CD4-positive, CD25-positive, alpha-beta regulatory T cell (primary cell): ENCODE measurements at regions not wholly inside any gene's neighbourhood (a gene's known extent, or its start where the extent isn't known, plus 50 kb on each side); places are given as distances from the start of the nearest gene placed in this dataset.
"Not testable (repeated sequence)": the region's sequence is repeated elsewhere in the genome, so short reads cannot be mapped to it uniquely, and the experiment has no call there.

Experiments used
- ATAC-seq, 2 donors: fragments of 150-1000 bp; cut with Tn5 transposase; one replicate each; pipeline ENCODE4 v1.10.0; 2021; ENCODE audit warnings: low read depth in 2 of 2, moderate number of reproducible peaks in 2 of 2, moderate library complexity in 1 of 2
- DNase-seq, 3 donors: peaks; one replicate each; pipeline versions ENCODE4 v3.0.0 to v3.0.0-alpha.2; 2012 to 2022; ENCODE audit warnings: mixed read lengths in 1 of 3
- H3K27ac ChIP-seq: one replicate; pipeline ENCODE4 v1.7.0; 2013; ENCODE audit warnings: mild to moderate bottlenecking, low read length; ENCODE audit not compliant: insufficient read depth, poor library complexity, severe bottlenecking
- H3K27me3 ChIP-seq: one replicate; pipeline ENCODE4 v1.7.0; 2013; ENCODE audit warnings: low read length; ENCODE audit not compliant: control insufficient read depth, insufficient read depth
- H3K36me3 ChIP-seq: one replicate; pipeline ENCODE4 v1.7.0; 2013; ENCODE audit warnings: mild to moderate bottlenecking, low read length, moderate library complexity; ENCODE audit not compliant: control insufficient read depth, insufficient read depth
- H3K4me1 ChIP-seq: 2 replicates; pipeline ENCODE4 v1.7.0; 2013; ENCODE audit warnings: mild to moderate bottlenecking, low read length; ENCODE audit not compliant: insufficient read depth, control insufficient read depth, poor library complexity, severe bottlenecking
- H3K4me3 ChIP-seq: one replicate; pipeline ENCODE4 v1.7.0; 2013; ENCODE audit warnings: low read depth, mild to moderate bottlenecking, low read length, moderate library complexity
- H3K9me3 ChIP-seq, 2 experiments: 1 replicate in 1 of 2; 2 replicates in 1 of 2; pipeline ENCODE4 v1.7.0; 2013; ENCODE audit warnings: low read length in 2 of 2, mild to moderate bottlenecking in 1 of 2, moderate library complexity in 1 of 2; ENCODE audit not compliant: control insufficient read depth in 2 of 2
- H3K27ac Mint-ChIP-seq, 3 donors: one replicate each; pipeline ENCODE4 v1.8.0; 2020 to 2022; ENCODE audit warnings: mild to moderate bottlenecking in 3 of 3, mixed read lengths in 3 of 3, moderate library complexity in 2 of 3
- H3K27me3 Mint-ChIP-seq: one replicate; pipeline ENCODE4 v1.8.0; 2022; ENCODE audit warnings: mild to moderate bottlenecking, mixed read lengths
- H3K36me3 Mint-ChIP-seq: one replicate; pipeline ENCODE4 v1.8.0; 2020; ENCODE audit warnings: mixed read lengths
- H3K4me1 Mint-ChIP-seq, 4 donors: one replicate each; pipeline ENCODE4 v1.8.0; 2020 to 2022; ENCODE audit warnings: mixed read lengths in 4 of 4, mild to moderate bottlenecking in 1 of 4
- H3K4me3 Mint-ChIP-seq, 4 donors: one replicate each; pipeline ENCODE4 v1.8.0; 2020 to 2022; ENCODE audit warnings: mild to moderate bottlenecking in 4 of 4, mixed read lengths in 4 of 4, moderate library complexity in 3 of 4
- H3K9me3 Mint-ChIP-seq, 7 donors: one replicate each; pipeline ENCODE4 v1.8.0; 2020 to 2022; ENCODE audit warnings: mixed read lengths in 7 of 7, mild to moderate bottlenecking in 3 of 7, moderate library complexity in 2 of 7

DNA sequence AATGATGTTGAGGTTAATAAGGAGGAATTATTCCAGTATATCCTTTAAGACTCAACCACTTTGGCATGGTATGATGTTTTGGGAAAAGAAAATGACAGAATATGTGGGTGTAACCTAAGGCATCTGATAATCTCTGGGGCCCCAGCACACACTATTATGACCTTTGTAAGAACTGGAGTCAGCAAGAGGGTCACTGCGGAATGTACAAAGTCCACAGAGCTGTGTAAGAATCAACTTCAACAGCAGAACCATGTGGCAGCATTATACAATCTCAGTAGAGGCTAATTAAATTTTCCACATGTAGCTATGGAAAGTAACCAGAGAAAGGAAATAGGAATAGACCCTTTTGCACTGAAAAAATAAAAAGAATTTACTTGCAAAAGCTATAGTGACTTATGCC is 445.1 kb upstream of the UBE2E3 start:
- Mint-ChIP-seq H3K4me3 (no peak overlapping the region), H3K27ac (no peak overlapping the region), H3K9me3 (peaks cover 0 to 2% (median 0%) of the 10 kb centered on the region in 7 donors), H3K27me3 (no peaks in the 10 kb centered on the region), H3K4me1 (no peaks in the 10 kb centered on the region), H3K36me3 (no peaks in the 10 kb centered on the region)
- H3K36me3 ChIP-seq, result no peaks in the 10 kb centered on the region
- H3K27me3 ChIP-seq, result no peaks in the 10 kb centered on the region
- DNase-seq (no peak), ATAC-seq (no peak)
- H3K27ac ChIP-seq, result no peak overlapping the region
- H3K9me3 ChIP-seq, result no peaks in the 10 kb centered on the region
- no peaks in the 10 kb centered on the region for H3K4me1 ChIP-seq
- H3K4me3 ChIP-seq, result no peak overlapping the region

DNA sequence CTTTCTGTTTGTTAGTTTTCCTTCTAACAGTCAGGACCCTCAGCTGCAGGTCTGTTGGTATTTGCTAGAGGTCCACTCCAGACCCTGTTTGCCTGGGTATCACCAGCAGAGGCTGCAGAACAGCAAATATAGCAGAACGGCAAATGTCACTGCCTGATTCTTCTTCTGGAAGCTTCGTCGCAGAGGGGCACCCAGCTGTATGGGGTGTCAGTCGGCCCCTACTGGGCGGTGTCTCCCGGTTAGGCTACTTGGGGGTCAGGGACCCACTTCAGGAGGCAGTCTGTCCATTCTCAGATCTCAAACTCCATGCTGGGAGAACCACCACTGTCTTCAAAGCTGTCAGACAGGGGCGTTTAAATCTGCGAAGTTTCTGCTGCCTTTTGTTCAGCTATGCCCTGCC is 448.6 kb upstream of the UBE2E3 start:
- not testable (repeated sequence) for H3K36me3 Mint-ChIP-seq, H3K27me3 Mint-ChIP-seq, ATAC-seq, H3K27me3 ChIP-seq, H3K4me3 ChIP-seq, H3K4me3 Mint-ChIP-seq, H3K27ac Mint-ChIP-seq, H3K36me3 ChIP-seq, H3K27ac ChIP-seq, H3K9me3 Mint-ChIP-seq, H3K4me1 ChIP-seq, H3K9me3 ChIP-seq, H3K4me1 Mint-ChIP-seq, DNase-seq

DNA sequence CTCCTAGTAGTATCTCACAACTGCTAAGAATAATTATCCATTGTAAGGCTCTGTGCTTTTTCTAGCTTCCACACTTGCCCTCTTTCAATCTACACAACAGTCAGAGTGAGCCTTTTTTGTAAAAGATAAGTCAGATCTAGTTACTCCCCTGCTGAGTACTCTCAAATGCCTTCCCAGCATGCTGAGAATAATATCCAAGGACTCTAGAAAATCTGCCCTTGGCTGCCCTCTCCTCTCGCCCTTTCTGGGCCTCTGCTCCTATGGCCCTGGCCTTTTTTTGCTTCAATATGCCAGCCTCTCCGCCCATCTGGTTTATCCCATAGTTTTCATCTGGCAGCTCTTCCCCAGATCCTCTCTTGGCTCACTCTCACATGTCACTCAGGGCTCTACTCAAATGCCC is 455.9 kb upstream of the UBE2E3 start:
- H3K4me1 Mint-ChIP-seq, result no peaks in the 10 kb centered on the region
- no peak overlapping the region for H3K4me3 ChIP-seq
- H3K36me3 ChIP-seq, result no peaks in the 10 kb centered on the region
- no peaks in the 10 kb centered on the region for H3K27me3 Mint-ChIP-seq
- H3K27ac ChIP-seq, result no peak overlapping the region
- DNase-seq (no peak), ATAC-seq (no peak)
- no peaks in the 10 kb centered on the region for H3K36me3 Mint-ChIP-seq
- H3K9me3 Mint-ChIP-seq, result peaks cover 0 to 11% (median 0%) of the 10 kb centered on the region in 7 donors
- H3K9me3 ChIP-seq, result no peaks in the 10 kb centered on the region
- H3K4me1 ChIP-seq, result no peaks in the 10 kb centered on the region
- H3K4me3 Mint-ChIP-seq, result no peak overlapping the region
- H3K27me3 ChIP-seq, result no peaks in the 10 kb centered on the region
- H3K27ac Mint-ChIP-seq, result no peak overlapping the region

DNA sequence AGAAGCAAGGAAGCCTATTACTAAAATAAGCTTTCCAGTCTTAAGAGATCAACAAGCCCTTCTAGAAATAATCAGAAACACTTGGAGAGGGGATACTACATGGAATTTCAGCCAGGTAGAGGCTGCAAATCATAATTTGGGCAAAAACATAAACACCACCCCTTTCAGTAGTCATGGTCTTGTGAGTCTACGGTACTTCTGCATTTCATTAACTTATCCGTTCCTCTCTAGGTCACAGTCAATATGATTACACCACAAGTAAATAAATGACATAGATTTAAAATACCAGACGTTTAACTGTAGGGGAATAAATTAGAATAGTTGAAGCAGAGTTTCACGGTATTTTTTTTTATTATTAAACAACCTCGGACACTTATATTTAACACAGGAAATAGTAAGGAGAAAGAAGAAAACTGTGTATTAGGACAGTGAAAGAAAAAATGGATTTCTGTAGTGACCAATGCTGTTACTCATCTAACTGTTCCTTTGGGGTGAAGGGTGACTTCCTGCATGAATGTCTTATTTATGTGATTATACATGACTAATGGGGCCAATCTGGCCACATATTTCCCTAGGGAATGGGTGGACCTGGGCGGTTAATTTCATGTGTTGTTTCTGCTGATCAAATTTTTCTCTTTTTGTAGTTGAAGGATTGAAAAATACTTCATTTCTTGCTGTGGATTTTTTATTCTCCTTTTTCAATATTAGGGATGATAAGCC is 456.6 kb upstream of the UBE2E3 start:
- H3K9me3 ChIP-seq, result no peaks in the 10 kb centered on the region
- Mint-ChIP-seq H3K4me3 (no peak overlapping the region), H3K36me3 (no peaks in the 10 kb centered on the region), H3K9me3 (peaks cover 0 to 11% (median 0%) of the 10 kb centered on the region in 7 donors), H3K27ac (no peak overlapping the region), H3K4me1 (no peaks in the 10 kb centered on the region), H3K27me3 (no peaks in the 10 kb centered on the region)
- H3K4me1 ChIP-seq, result no peaks in the 10 kb centered on the region
- DNase-seq (no peak), ATAC-seq (no peak)
- no peak overlapping the region for H3K27ac ChIP-seq
- H3K36me3 ChIP-seq, result no peaks in the 10 kb centered on the region
- no peaks in the 10 kb centered on the region for H3K27me3 ChIP-seq
- H3K4me3 ChIP-seq, result no peak overlapping the region

DNA sequence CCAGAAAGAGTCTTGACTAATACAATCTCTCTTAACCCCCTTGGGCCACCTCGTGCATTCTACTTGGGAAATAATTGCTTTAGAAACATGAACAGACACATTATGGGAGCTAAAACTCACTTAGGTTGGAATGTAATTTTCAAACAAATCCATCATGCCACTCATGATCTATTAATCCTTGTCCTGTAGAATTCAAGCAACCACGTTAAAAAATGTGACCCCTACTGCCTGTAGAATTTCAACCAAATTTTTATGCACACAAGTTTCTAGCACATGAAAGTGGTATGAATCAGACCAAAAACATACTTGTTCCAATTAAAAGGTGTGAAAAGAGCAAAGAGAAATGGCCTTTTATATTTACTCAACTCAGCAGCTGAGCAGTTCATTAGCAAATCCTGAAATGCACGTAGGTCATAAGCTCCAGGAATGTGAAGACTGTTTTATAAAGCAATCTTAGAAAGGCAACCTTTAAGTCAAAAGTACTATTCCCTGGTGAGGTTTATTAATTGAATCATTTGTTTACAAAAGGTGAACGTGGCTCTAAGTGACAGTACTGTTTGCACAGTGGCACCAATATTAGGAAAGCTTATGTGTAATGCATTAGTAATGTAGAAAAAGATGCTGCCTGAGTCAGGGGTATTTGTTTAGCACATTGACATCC is 459.4 kb upstream of the UBE2E3 start:
- H3K9me3 ChIP-seq, result no peaks in the 10 kb centered on the region
- no peaks in the 10 kb centered on the region for H3K36me3 ChIP-seq
- H3K4me3 ChIP-seq, result no peak overlapping the region
- Mint-ChIP-seq H3K27ac (no peak overlapping the region), H3K4me1 (no peaks in the 10 kb centered on the region), H3K36me3 (no peaks in the 10 kb centered on the region), H3K27me3 (no peaks in the 10 kb centered on the region), H3K4me3 (no peak overlapping the region), H3K9me3 (peaks cover 0 to 9% (median 0%) of the 10 kb centered on the region in 7 donors)
- no peaks in the 10 kb centered on the region for H3K4me1 ChIP-seq
- no peaks in the 10 kb centered on the region for H3K27me3 ChIP-seq
- DNase-seq, result no peak
- H3K27ac ChIP-seq, result no peak overlapping the region
- no peak for ATAC-seq

DNA sequence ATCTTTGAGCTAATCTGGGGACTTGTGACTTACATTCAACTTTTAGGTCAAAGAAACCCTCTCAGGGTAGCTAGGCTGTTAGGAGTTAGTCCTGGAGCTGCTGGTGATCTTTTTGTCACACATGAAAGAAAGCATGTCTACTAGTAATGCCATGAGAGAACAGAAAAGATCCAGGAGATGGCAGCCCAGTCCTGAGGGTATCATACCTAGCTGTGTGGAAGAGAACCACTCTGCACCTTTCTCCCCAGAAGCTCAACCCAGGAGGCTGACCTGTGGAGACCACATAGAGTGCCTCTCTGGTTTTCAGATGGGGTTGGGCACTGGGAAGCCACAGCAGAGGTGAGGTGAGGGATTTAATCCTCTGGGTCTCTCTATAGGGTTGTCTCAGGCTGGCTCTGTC is 460.2 kb upstream of the UBE2E3 start:
- no peaks in the 10 kb centered on the region for H3K4me1 ChIP-seq
- Mint-ChIP-seq H3K4me3 (no peak overlapping the region), H3K4me1 (no peaks in the 10 kb centered on the region), H3K27ac (no peak overlapping the region), H3K36me3 (no peaks in the 10 kb centered on the region), H3K27me3 (no peaks in the 10 kb centered on the region), H3K9me3 (peaks cover 0 to 5% (median 0%) of the 10 kb centered on the region in 7 donors)
- H3K4me3 ChIP-seq, result no peak overlapping the region
- H3K36me3 ChIP-seq, result no peaks in the 10 kb centered on the region
- no peak for DNase-seq
- H3K9me3 ChIP-seq, result no peaks in the 10 kb centered on the region
- ATAC-seq, result peak in 1 of 2 donors; percentile 16
- H3K27ac ChIP-seq, result no peak overlapping the region
- H3K27me3 ChIP-seq, result no peaks in the 10 kb centered on the region

DNA sequence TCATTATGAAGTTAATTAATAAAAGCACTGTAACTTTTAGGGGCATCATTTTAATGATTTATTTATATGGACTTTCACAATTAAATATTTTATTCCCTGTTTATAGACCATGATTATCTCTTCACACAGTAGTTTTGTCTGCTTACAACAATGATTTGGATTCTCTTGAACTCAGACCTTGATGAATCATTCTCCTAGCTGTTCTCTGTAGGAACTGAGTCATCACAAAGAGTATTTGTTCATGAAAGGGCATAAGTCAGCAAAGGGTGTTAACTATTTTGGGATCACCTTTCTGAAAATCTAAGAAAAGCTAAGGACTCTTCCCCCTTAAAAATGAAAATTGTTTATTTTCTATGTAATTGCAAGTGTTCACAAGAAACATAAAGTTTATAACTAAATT is 461.1 kb upstream of the UBE2E3 start:
- Mint-ChIP-seq H3K4me3 (no peak overlapping the region), H3K27me3 (no peaks in the 10 kb centered on the region), H3K4me1 (no peaks in the 10 kb centered on the region), H3K36me3 (no peaks in the 10 kb centered on the region), H3K9me3 (no peaks in the 10 kb centered on the region), H3K27ac (no peak overlapping the region)
- no peaks in the 10 kb centered on the region for H3K9me3 ChIP-seq
- H3K27ac ChIP-seq, result no peak overlapping the region
- no peak for ATAC-seq
- H3K36me3 ChIP-seq, result no peaks in the 10 kb centered on the region
- DNase-seq, result no peak
- no peaks in the 10 kb centered on the region for H3K27me3 ChIP-seq
- no peaks in the 10 kb centered on the region for H3K4me1 ChIP-seq
- H3K4me3 ChIP-seq, result no peak overlapping the region

DNA sequence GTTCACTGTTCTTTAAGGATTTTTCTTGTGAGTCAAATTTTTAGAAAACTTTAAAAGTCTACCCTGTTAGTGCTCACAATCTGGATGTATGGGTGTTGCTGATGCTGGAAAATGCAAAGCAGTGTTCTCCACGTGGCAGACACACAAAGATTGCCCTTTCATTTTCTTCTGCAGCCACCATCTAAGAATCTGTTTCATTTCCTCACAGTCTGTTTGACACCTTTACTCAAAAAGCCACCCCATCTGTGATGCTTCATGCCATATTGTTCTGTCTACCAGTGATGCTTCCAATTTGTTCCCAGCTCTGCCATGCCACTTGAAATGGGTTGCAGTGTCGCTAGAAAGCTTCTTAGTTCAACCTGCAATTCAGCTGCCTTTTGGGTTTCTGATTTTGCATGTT is 464.2 kb upstream of the UBE2E3 start:
- no peaks in the 10 kb centered on the region for H3K4me1 Mint-ChIP-seq
- Histone ChIP-seq H3K27me3 (no peaks in the 10 kb centered on the region), H3K4me3 (no peak overlapping the region), H3K9me3 (no peaks in the 10 kb centered on the region), H3K27ac (no peak overlapping the region), H3K36me3 (no peaks in the 10 kb centered on the region), H3K4me1 (no peaks in the 10 kb centered on the region)
- no peak overlapping the region for H3K4me3 Mint-ChIP-seq
- H3K36me3 Mint-ChIP-seq, result no peaks in the 10 kb centered on the region
- ATAC-seq (no peak), DNase-seq (no peak)
- H3K9me3 Mint-ChIP-seq, result peaks cover 0 to 2% (median 0%) of the 10 kb centered on the region in 7 donors
- no peaks in the 10 kb centered on the region for H3K27me3 Mint-ChIP-seq
- H3K27ac Mint-ChIP-seq, result no peak overlapping the region
